ENCODE measurements at regions not wholly inside any gene's neighbourhood (a gene's known extent, or its start where the extent isn't known, plus 50 kb on each side); places are given as distances from the start of the nearest gene placed in this dataset.

DNA sequence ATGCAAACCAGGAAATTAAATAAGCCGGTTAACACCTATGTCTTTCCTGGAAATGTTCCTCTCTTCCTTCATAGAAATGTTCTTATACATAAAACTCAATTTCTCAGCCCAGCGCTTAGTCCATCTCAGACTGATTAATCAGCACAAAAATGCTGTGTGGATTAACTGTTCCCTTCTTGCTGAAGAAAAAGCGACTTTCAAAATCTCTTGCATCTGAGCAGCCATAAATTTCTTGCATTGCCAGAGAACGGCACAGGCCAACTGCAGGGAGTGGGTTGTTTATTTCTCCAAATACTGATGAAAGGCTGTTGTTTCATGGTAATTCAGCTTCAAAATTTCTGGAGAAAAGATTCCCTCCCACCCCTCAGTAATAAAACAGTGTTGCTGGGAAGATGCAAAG, 517.6 kb downstream of the BTBD3 start:
- DNase-seq (ENCODE audit: low read depth): no peak
- no peak for TF ChIP-seq CTCF (conservative IDR thresholded peaks at IDR 0.05; ENCODE audit: low read depth, low read length)
- H3K4me3 ChIP-seq (ENCODE audit: low read length): no peak overlapping the region

- no peak for TF ChIP-seq CTCF (conservative IDR thresholded peaks at IDR 0.05; ENCODE audit: low read depth, low read length)
Measured at GRCh38 chr20:12453711-12454110, 536.0 kb downstream of the BTBD3 start.

DNA sequence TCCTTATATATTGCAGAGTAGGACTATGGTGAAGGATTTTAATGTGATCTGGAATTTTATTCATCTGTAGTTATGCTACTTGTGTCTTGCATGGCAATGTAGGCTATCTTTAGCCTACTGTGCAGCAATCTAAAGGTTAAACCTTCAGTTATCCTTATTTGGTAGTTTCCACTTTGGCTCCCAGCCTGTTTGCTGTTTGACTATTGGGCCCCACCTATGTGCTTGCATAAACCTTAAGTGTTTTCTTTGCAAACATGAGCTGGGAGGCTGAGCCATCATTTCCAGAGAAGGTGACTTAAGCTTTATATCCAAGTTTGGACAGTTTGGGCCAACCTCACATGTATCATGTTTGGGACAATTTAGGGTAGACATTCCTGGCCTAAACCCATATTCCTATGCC, 537.5 kb downstream of the BTBD3 start:
- H3K4me3 ChIP-seq (ENCODE audit: low read length): no peak overlapping the region
- no peak for TF ChIP-seq CTCF (conservative IDR thresholded peaks at IDR 0.05; ENCODE audit: low read depth, low read length)
- DNase-seq (ENCODE audit: low read depth): no peak

More at GRCh38 chr20:12453711-12454110, 536.0 kb downstream of the BTBD3 start:
- DNase-seq (ENCODE audit: low read depth): no peak
- H3K4me3 ChIP-seq (ENCODE audit: low read length): no peak overlapping the region

DNA sequence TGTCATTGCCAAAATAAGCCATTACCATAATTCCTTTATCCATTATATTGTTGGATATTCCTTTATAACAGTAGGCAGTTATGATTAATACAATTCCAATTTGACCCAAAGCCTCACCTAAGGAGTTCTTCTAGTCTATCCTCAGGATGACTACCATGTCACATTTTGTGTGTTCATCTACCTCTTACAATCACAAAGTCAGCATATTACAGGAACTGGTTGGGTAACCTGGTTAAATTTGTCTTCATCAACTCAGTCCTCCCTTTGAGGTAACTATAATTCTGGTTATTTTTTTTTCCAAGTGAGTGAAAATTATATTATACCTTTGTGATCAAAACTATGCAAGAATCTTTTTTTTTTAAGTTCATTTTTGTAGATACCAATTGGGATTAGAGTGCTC, 540.5 kb downstream of the BTBD3 start:
- H3K4me3 ChIP-seq (ENCODE audit: low read length): no peak overlapping the region
- DNase-seq (ENCODE audit: low read depth): no peak
- no peak for TF ChIP-seq CTCF (conservative IDR thresholded peaks at IDR 0.05; ENCODE audit: low read depth, low read length)

DNA sequence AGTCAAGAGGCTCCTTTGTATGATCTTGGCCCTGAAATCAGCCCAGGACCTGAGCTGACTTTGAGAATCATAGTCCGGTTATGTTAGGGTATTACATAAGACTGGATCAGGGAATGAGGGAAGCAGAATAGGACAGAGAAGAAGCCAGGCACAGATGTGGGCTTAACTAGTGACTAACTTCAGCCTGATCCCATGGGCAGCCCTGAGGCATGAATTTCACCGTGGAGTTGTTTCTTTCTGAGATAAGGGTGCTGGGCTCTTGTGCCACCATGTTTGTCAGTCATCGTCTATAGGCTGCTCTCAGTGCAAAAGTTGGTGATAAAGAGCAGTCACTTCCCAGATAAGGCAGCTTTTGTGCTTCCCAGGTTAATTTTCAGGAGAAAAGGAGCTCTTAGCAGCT, 544.7 kb upstream of the SPTLC3 start:
- H3K4me3 ChIP-seq (ENCODE audit: low read length): no peak overlapping the region
- no peak for DNase-seq (ENCODE audit: low read depth)
- no peak for TF ChIP-seq CTCF (conservative IDR thresholded peaks at IDR 0.05; ENCODE audit: low read depth, low read length)

DNA sequence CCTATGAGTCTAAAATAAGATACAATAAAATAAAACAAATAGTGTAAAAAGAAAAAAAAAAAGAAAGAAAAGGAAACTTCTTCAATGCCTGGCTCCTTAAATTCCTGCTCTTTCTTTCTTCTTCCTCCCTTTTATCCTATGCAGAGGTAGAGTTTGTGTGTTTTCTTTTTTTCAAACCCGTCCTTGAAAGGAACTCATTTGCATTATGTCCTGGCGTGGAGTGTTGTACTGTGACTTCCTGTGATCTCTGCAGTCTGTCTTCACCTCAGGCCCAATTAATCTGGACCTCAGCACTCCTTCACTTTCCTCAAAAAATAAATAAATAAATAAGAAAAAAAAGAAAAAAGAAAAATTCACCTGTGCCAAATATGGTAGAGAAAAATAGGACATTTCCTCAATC, 541.9 kb upstream of the SPTLC3 start:
- no peak for DNase-seq (ENCODE audit: low read depth)
- no peak for TF ChIP-seq CTCF (conservative IDR thresholded peaks at IDR 0.05; ENCODE audit: low read depth, low read length)

DNA sequence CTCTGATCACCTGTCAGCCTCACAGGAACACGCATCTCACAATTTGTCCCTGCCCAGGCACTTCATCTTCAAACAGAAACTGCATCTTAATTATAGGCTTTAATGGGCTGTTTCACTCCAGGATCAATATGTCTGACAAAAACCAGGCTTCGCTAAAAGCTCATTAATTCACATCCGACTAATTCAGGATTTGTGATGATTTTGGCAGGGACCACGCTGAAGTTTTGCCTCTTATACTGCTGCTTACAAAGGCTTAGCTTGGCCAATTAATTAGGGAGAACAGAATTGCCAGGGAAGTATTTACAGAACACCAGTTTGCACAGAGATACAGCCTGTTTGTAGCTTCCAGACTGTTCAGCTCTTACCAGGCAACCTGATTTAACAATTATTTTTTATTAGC, 541.0 kb upstream of the SPTLC3 start:
- DNase-seq (ENCODE audit: low read depth): no peak
- no peak overlapping the region for H3K4me3 ChIP-seq (ENCODE audit: low read length)
- TF ChIP-seq CTCF (conservative IDR thresholded peaks at IDR 0.05; ENCODE audit: low read depth, low read length): no peak

More for the DNA sequence above, 541.9 kb upstream of the SPTLC3 start:
- no peak overlapping the region for H3K4me3 ChIP-seq (ENCODE audit: low read length)
